ENCODE measurements at regions not wholly inside any gene's neighbourhood (a gene's known extent, or its start where the extent isn't known, plus 50 kb on each side); places are given as distances from the start of the nearest gene placed in this dataset.
"Not testable (repeated sequence)": the region's sequence is repeated elsewhere in the genome, so short reads cannot be mapped to it uniquely, and the experiment has no call there.

GRCh38 chr2:109692831-109693230, 78.7 kb downstream of the SOWAHC start:
- not testable (repeated sequence) for TF ChIP-seq CTCF, POLR2A (IDR thresholded peaks at IDR 0.05)

Measured in vagina (tissue), 2 donors.